ENCODE measurements at regions not wholly inside any gene's neighbourhood (a gene's known extent, or its start where the extent isn't known, plus 50 kb on each side); places are given as distances from the start of the nearest gene placed in this dataset.
A peak's percentile ranks its signal among the peaks of the same experiment; 100 is the strongest.

DNA sequence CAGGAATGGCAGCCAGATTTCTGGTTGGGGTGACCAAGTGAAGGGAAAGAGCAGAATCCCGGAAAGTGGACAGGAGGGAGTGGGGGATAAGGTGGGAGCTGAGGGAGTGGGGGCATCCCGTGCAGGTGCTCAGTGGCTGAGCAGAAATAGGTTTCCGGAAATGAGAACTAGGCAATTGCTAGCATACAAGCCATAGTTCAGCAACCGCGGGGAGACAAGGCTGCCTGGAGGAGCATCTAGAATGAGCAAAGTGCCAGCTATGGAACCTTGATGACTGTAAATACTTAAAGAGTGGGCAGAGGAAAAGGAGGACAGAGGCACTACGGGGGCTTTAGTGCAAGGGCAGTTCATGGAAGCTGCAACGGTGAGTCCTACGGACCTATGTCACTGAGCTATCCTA lies 220.2 kb downstream of the BCL11A start:
- Histone ChIP-seq H3K27me3 (ENCODE audit: insufficient read depth, low read depth, low read length) (no peaks in the 10 kb centered on the region), H2AFZ (ENCODE audit: low read depth, low read length) (no peak overlapping the region), H3K4me2 (ENCODE audit: low read length) (no peak overlapping the region), H3K9me2 (ENCODE audit: insufficient read depth, low read length) (no peaks in the 10 kb centered on the region), H3K9ac (ENCODE audit: low read length) (no peak overlapping the region), H3K27ac (ENCODE audit: low read length) (no peak overlapping the region), H3F3A (ENCODE audit: insufficient read depth, low read length, poor library complexity, severe bottlenecking) (no peaks in the 10 kb centered on the region), H3K79me2 (replicated peaks; ENCODE audit: insufficient read depth, low read length) (no peaks in the 10 kb centered on the region), H3K9me3 (ENCODE audit: low read length) (no peaks in the 10 kb centered on the region), H3K36me3 (ENCODE audit: insufficient read depth, low read length) (no peaks in the 10 kb centered on the region), H3K4me3 (ENCODE audit: low read length) (no peak overlapping the region), H4K20me1 (ENCODE audit: insufficient read depth) (no peaks in the 10 kb centered on the region)
- TF ChIP-seq POLR2AphosphoS5 (IDR thresholded peaks at IDR 0.05) = no peak
- no peak for TF ChIP-seq MXI1 (conservative IDR thresholded peaks at IDR 0.05; ENCODE audit: poor library complexity, severe bottlenecking)

DNA sequence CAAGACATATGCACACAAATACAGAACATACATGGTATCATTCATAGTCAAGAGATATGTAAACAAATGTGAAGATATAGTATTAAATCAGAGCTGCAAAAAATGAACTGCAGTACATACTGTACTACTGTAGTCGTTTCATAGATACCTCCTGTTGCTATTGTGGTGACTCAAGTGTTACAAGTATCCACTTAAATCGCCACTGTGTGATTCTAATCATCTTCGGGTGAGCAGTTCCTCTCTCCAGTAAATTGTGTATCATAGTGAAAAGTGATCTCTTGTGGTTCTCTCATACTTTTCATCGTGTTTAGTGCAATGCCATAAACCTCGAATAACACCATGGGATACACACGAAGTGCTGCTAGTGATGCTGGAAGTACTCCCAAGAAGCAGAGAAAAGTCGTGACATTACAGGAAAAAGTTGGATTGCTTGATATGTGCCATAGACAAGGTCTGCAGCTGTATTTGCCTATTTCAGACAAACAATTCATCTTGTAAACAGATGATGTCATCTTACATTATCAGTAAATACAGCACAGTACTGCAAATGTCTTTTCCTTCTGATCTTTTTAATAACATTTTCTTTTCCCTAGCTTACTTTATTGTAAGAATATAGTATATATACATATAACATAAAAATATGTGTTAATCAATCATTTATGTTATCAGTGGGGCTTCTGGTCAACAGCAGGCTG lies 222.2 kb downstream of the BCL11A start:
- Histone ChIP-seq H3K4me2 (ENCODE audit: low read length) (no peak overlapping the region), H3K9me3 (ENCODE audit: low read length) (no peaks in the 10 kb centered on the region), H3K79me2 (replicated peaks; ENCODE audit: insufficient read depth, low read length) (no peaks in the 10 kb centered on the region), H3K9ac (ENCODE audit: low read length) (no peak overlapping the region), H3K9me2 (ENCODE audit: insufficient read depth, low read length) (no peaks in the 10 kb centered on the region), H3K27me3 (ENCODE audit: insufficient read depth, low read depth, low read length) (no peaks in the 10 kb centered on the region), H3K27ac (ENCODE audit: low read length) (no peak overlapping the region), H3F3A (ENCODE audit: insufficient read depth, low read length, poor library complexity, severe bottlenecking) (no peaks in the 10 kb centered on the region), H2AFZ (ENCODE audit: low read depth, low read length) (no peak overlapping the region), H3K36me3 (ENCODE audit: insufficient read depth, low read length) (no peaks in the 10 kb centered on the region), H4K20me1 (ENCODE audit: insufficient read depth) (no peaks in the 10 kb centered on the region), H3K4me3 (ENCODE audit: low read length) (no peak overlapping the region)
- TF ChIP-seq, protein P1, sequence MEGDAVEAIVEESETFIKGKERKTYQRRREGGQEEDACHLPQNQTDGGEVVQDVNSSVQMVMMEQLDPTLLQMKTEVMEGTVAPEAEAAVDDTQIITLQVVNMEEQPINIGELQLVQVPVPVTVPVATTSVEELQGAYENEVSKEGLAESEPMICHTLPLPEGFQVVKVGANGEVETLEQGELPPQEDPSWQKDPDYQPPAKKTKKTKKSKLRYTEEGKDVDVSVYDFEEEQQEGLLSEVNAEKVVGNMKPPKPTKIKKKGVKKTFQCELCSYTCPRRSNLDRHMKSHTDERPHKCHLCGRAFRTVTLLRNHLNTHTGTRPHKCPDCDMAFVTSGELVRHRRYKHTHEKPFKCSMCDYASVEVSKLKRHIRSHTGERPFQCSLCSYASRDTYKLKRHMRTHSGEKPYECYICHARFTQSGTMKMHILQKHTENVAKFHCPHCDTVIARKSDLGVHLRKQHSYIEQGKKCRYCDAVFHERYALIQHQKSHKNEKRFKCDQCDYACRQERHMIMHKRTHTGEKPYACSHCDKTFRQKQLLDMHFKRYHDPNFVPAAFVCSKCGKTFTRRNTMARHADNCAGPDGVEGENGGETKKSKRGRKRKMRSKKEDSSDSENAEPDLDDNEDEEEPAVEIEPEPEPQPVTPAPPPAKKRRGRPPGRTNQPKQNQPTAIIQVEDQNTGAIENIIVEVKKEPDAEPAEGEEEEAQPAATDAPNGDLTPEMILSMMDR (IDR thresholded peaks at IDR 0.05; ENCODE audit: poor library complexity, severe bottlenecking) = no peak
- TF ChIP-seq SMC3 (conservative IDR thresholded peaks at IDR 0.05; ENCODE audit: poor library complexity) (no peak), RAD21 (conservative IDR thresholded peaks at IDR 0.05) (no peak), POLR2AphosphoS5 (IDR thresholded peaks at IDR 0.05) (peak; percentile 42), TAF1 (IDR thresholded peaks at IDR 0.05; ENCODE audit: low read depth) (no peak), MXI1 (conservative IDR thresholded peaks at IDR 0.05; ENCODE audit: poor library complexity, severe bottlenecking) (no peak)

DNA sequence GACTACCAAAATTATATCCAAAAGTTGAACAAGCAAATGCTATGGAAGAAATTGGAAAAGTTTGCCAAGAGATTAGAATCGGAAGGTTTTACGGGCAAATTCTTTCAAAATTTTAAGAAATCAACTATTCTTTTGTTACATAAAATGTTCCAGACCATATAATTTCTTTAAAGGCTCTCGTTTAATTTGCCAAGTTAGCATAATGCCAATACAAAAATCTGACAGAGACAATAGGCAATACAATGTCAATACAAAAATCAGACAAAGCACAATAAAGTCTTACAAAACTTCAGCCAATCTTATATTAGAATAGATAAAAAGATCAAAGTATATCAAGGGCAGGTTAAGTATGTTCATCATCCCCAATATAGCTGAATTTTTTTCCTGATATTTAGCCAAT lies 224.2 kb downstream of the BCL11A start:
- Histone ChIP-seq H3K4me2 (ENCODE audit: low read length) (no peak overlapping the region), H3K9me3 (ENCODE audit: low read length) (no peaks in the 10 kb centered on the region), H4K20me1 (ENCODE audit: insufficient read depth) (no peaks in the 10 kb centered on the region), H3K27ac (ENCODE audit: low read length) (no peak overlapping the region), H3K79me2 (replicated peaks; ENCODE audit: insufficient read depth, low read length) (no peaks in the 10 kb centered on the region), H2AFZ (ENCODE audit: low read depth, low read length) (no peak overlapping the region), H3K36me3 (ENCODE audit: insufficient read depth, low read length) (no peaks in the 10 kb centered on the region), H3K4me3 (ENCODE audit: low read length) (no peak overlapping the region), H3F3A (ENCODE audit: insufficient read depth, low read length, poor library complexity, severe bottlenecking) (no peaks in the 10 kb centered on the region), H3K9me2 (ENCODE audit: insufficient read depth, low read length) (no peaks in the 10 kb centered on the region), H3K27me3 (ENCODE audit: insufficient read depth, low read depth, low read length) (no peaks in the 10 kb centered on the region), H3K9ac (ENCODE audit: low read length) (no peak overlapping the region)
- TF ChIP-seq SMC3 (conservative IDR thresholded peaks at IDR 0.05; ENCODE audit: poor library complexity) = no peak
- no peak for TF ChIP-seq MXI1 (conservative IDR thresholded peaks at IDR 0.05; ENCODE audit: poor library complexity, severe bottlenecking)
- TF ChIP-seq, protein P1 (IDR thresholded peaks at IDR 0.05; ENCODE audit: poor library complexity, severe bottlenecking) = no peak
- no peak for TF ChIP-seq RAD21 (conservative IDR thresholded peaks at IDR 0.05)
- TF ChIP-seq POLR2AphosphoS5 (IDR thresholded peaks at IDR 0.05) = no peak
- TF ChIP-seq, protein P2, sequence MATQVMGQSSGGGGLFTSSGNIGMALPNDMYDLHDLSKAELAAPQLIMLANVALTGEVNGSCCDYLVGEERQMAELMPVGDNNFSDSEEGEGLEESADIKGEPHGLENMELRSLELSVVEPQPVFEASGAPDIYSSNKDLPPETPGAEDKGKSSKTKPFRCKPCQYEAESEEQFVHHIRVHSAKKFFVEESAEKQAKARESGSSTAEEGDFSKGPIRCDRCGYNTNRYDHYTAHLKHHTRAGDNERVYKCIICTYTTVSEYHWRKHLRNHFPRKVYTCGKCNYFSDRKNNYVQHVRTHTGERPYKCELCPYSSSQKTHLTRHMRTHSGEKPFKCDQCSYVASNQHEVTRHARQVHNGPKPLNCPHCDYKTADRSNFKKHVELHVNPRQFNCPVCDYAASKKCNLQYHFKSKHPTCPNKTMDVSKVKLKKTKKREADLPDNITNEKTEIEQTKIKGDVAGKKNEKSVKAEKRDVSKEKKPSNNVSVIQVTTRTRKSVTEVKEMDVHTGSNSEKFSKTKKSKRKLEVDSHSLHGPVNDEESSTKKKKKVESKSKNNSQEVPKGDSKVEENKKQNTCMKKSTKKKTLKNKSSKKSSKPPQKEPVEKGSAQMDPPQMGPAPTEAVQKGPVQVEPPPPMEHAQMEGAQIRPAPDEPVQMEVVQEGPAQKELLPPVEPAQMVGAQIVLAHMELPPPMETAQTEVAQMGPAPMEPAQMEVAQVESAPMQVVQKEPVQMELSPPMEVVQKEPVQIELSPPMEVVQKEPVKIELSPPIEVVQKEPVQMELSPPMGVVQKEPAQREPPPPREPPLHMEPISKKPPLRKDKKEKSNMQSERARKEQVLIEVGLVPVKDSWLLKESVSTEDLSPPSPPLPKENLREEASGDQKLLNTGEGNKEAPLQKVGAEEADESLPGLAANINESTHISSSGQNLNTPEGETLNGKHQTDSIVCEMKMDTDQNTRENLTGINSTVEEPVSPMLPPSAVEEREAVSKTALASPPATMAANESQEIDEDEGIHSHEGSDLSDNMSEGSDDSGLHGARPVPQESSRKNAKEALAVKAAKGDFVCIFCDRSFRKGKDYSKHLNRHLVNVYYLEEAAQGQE (IDR thresholded peaks at IDR 0.05; ENCODE audit: borderline replicate concordance) = no peak
- no peak for TF ChIP-seq EP300 (conservative IDR thresholded peaks at IDR 0.05; ENCODE audit: poor library complexity, severe bottlenecking)
- no peak for TF ChIP-seq EZH2 (IDR thresholded peaks at IDR 0.05; ENCODE audit: borderline replicate concordance, insufficient read depth, low read length, poor library complexity, severe bottlenecking)
- no peak for TF ChIP-seq TAF1 (IDR thresholded peaks at IDR 0.05; ENCODE audit: low read depth)
